Esophagus (tissue), 2 donors: ENCODE measurements at regions not wholly inside any gene's neighbourhood (a gene's known extent, or its start where the extent isn't known, plus 50 kb on each side); places are given as distances from the start of the nearest gene placed in this dataset.

Experiments
- H3K27ac ChIP-seq, 2 donors: one replicate each; pipeline ENCODE4 v1.5.1; 2013; ENCODE audit warnings: low read depth in 2 of 2, mild to moderate bottlenecking in 2 of 2, inconsistent platforms in 1 of 2, low read length in 1 of 2, moderate library complexity in 1 of 2
- H3K27me3 ChIP-seq, 2 donors: one replicate each; pipeline ENCODE4 v1.6.1; 2013; ENCODE audit warnings: low read length in 2 of 2, control low read depth in 1 of 2, mild to moderate bottlenecking in 1 of 2; ENCODE audit not compliant: insufficient read depth in 2 of 2, control insufficient read depth in 1 of 2
- H3K36me3 ChIP-seq, 2 donors: one replicate each; pipeline ENCODE4 v1.6.1; 2013; ENCODE audit warnings: low read length in 1 of 2; ENCODE audit not compliant: control insufficient read depth in 2 of 2, insufficient read depth in 2 of 2
- H3K4me1 ChIP-seq, 2 donors: one replicate each; pipeline ENCODE4 v1.6.1; 2013; ENCODE audit warnings: low read length in 1 of 2; ENCODE audit not compliant: control insufficient read depth in 2 of 2, insufficient read depth in 2 of 2
- H3K4me3 ChIP-seq, 2 donors: one replicate each; pipeline ENCODE4 v1.5.1; 2013; ENCODE audit warnings: low read length in 2 of 2, mild to moderate bottlenecking in 2 of 2, low read depth in 1 of 2, moderate library complexity in 1 of 2
- H3K9me3 ChIP-seq, 2 donors: one replicate each; pipeline ENCODE4 v1.6.1; 2013; ENCODE audit warnings: mild to moderate bottlenecking in 2 of 2, low read depth in 1 of 2, low read length in 1 of 2, moderate library complexity in 1 of 2; ENCODE audit not compliant: control insufficient read depth in 2 of 2, insufficient read depth in 1 of 2
- WGBS, 2 donors: extraction: QIAGEN DNeasy Blood & Tissue Kit; methylation state at CpG; one replicate each; pipeline ENCODE4 v1.1.7; 2013; 5-methylcytosine and 5-hydroxymethylcytosine counted together
- donor health status: healthy with polysubstance abuse.
- donor health status: Bipolar disorder and iron deficiency.

- no peaks in the 10 kb centered on the region for H3K9me3 ChIP-seq
- H3K4me3 ChIP-seq: no peak overlapping the region
- peaks cover 0 to 9% of the 10 kb centered on the region in 2 donors for H3K4me1 ChIP-seq
- no peak overlapping the region for H3K27ac ChIP-seq
- no peaks in the 10 kb centered on the region for H3K27me3 ChIP-seq
- 60 to 66% methylated on average over 4 of the region's 4 CpGs for WGBS, 2 donors
- no peaks in the 10 kb centered on the region for H3K36me3 ChIP-seq
These were observed 414.8 kb upstream of the MGAT4C start for GRCh38 chr12:86670986-86671385.

- 40 to 43% methylated on average over 3 of the region's 3 CpGs for WGBS, 2 donors
- Histone ChIP-seq H3K4me1 (peaks cover 0 to 9% of the 10 kb centered on the region in 2 donors), H3K4me3 (no peak overlapping the region), H3K27me3 (no peaks in the 10 kb centered on the region), H3K9me3 (no peaks in the 10 kb centered on the region), H3K27ac (peak overlapping the region; percentile 34 to 37), H3K36me3 (no peaks in the 10 kb centered on the region)
These were observed 412.8 kb upstream of the MGAT4C start for GRCh38 chr12:86669010-86669409.

GRCh38 chr12:86666316-86666715, 410.1 kb upstream of the MGAT4C start:
- H3K36me3 ChIP-seq: no peaks in the 10 kb centered on the region
- peaks cover 0 to 9% of the 10 kb centered on the region in 2 donors for H3K4me1 ChIP-seq
- H3K27ac ChIP-seq: no peak overlapping the region
- H3K9me3 ChIP-seq: no peaks in the 10 kb centered on the region
- no peak overlapping the region for H3K4me3 ChIP-seq
- H3K27me3 ChIP-seq: no peaks in the 10 kb centered on the region

- Histone ChIP-seq H3K9me3 (no peaks in the 10 kb centered on the region), H3K4me3 (no peak overlapping the region), H3K36me3 (no peaks in the 10 kb centered on the region), H3K4me1 (peaks cover 0 to 2% of the 10 kb centered on the region in 2 donors), H3K27ac (no peak overlapping the region), H3K27me3 (no peaks in the 10 kb centered on the region)
These were observed 407.5 kb upstream of the MGAT4C start for GRCh38 chr12:86663716-86664115.

- Histone ChIP-seq H3K4me3 (no peak overlapping the region), H3K36me3 (no peaks in the 10 kb centered on the region), H3K27ac (no peak overlapping the region), H3K4me1 (no peaks in the 10 kb centered on the region), H3K9me3 (no peaks in the 10 kb centered on the region), H3K27me3 (no peaks in the 10 kb centered on the region)
- WGBS, 2 donors: 66 to 68% methylated on average over 3 of the region's 3 CpGs
These were observed 407.0 kb upstream of the MGAT4C start for GRCh38 chr12:86663173-86663572.

- Histone ChIP-seq H3K36me3 (no peaks in the 10 kb centered on the region), H3K4me3 (no peak overlapping the region), H3K27ac (no peak overlapping the region), H3K9me3 (no peaks in the 10 kb centered on the region), H3K4me1 (no peaks in the 10 kb centered on the region), H3K27me3 (no peaks in the 10 kb centered on the region)
- WGBS, 2 donors: 45 to 51% methylated on average over 1 of the region's 1 CpG
These were observed 406.3 kb upstream of the MGAT4C start for GRCh38 chr12:86662464-86662863.

- no peaks in the 10 kb centered on the region for H3K9me3 ChIP-seq
- WGBS, 2 donors: 84 to 90% methylated on average over 1 of the region's 1 CpG
These were observed 404.4 kb upstream of the MGAT4C start for GRCh38 chr12:86660488-86661147.

GRCh38 chr12:86659985-86660384, 403.8 kb upstream of the MGAT4C start:
- Histone ChIP-seq H3K27me3 (no peaks in the 10 kb centered on the region), H3K9me3 (no peaks in the 10 kb centered on the region), H3K4me3 (no peak overlapping the region), H3K36me3 (no peaks in the 10 kb centered on the region), H3K27ac (no peak overlapping the region), H3K4me1 (no peaks in the 10 kb centered on the region)
- whole genome bisulfite sequencing, 2 donors: 61 to 86% methylated on average over 2 of the region's 2 CpGs

More at GRCh38 chr12:86660488-86661147, 404.4 kb upstream of the MGAT4C start:
- H3K4me1 ChIP-seq: no peaks in the 10 kb centered on the region
- no peak overlapping the region for H3K27ac ChIP-seq
- H3K4me3 ChIP-seq: no peak overlapping the region
- H3K27me3 ChIP-seq: no peaks in the 10 kb centered on the region
- no peaks in the 10 kb centered on the region for H3K36me3 ChIP-seq

- no peak overlapping the region for H3K27ac ChIP-seq
- H3K36me3 ChIP-seq: no peaks in the 10 kb centered on the region
- H3K9me3 ChIP-seq: no peaks in the 10 kb centered on the region
- H3K4me3 ChIP-seq: no peak overlapping the region
- no peaks in the 10 kb centered on the region for H3K27me3 ChIP-seq
- H3K4me1 ChIP-seq: no peaks in the 10 kb centered on the region
These were observed 402.1 kb upstream of the MGAT4C start for GRCh38 chr12:86658303-86658702.

GRCh38 chr12:86647800-86648199, 391.6 kb upstream of the MGAT4C start:
- H3K27ac ChIP-seq: no peak overlapping the region
- H3K4me3 ChIP-seq: no peak overlapping the region
- no peaks in the 10 kb centered on the region for H3K27me3 ChIP-seq
- WGBS, 2 donors: 58 to 61% methylated on average over 2 of the region's 2 CpGs
- no peaks in the 10 kb centered on the region for H3K36me3 ChIP-seq
- H3K9me3 ChIP-seq: no peaks in the 10 kb centered on the region
- H3K4me1 ChIP-seq: no peaks in the 10 kb centered on the region
